ENCODE measurements at regions not wholly inside any gene's neighbourhood (a gene's known extent, or its start where the extent isn't known, plus 50 kb on each side); places are given as distances from the start of the nearest gene placed in this dataset.
"Not testable (repeated sequence)": the region's sequence is repeated elsewhere in the genome, so short reads cannot be mapped to it uniquely, and the experiment has no call there.

GRCh38 chr2:16348821-16349515, 316.7 kb downstream of the CYRIA start:
- no peak for DNase-seq
- Histone ChIP-seq H3K27me3 (ENCODE audit: low read depth) (no peaks in the 10 kb centered on the region), H3K27ac (replicated peaks) (no peak overlapping the region), H3K36me3 (no peaks in the 10 kb centered on the region), H3K4me3 (no peak overlapping the region), H3K4me1 (no peaks in the 10 kb centered on the region), H3K9me3 (replicated peaks) (peaks cover 15% of the 10 kb centered on the region)
- intact Hi-C loops (cut with micrococcal nuclease), result no loop called here
- TF ChIP-seq CTCF (IDR thresholded peaks at IDR 0.05; ENCODE audit: borderline replicate concordance), result no peak

GRCh38 chr2:16346671-16347070, 319.0 kb downstream of the CYRIA start:
- H3K27me3 ChIP-seq (ENCODE audit: low read depth), result no peaks in the 10 kb centered on the region
- H3K4me3 ChIP-seq, result no peak overlapping the region
- intact Hi-C loops (cut with micrococcal nuclease), result no loop called here
- H3K4me1 ChIP-seq, result no peaks in the 10 kb centered on the region
- H3K9me3 ChIP-seq (replicated peaks), result peaks cover 8% of the 10 kb centered on the region
- H3K27ac ChIP-seq (replicated peaks), result no peak overlapping the region
- no peaks in the 10 kb centered on the region for H3K36me3 ChIP-seq
- no peak for DNase-seq
- TF ChIP-seq CTCF (IDR thresholded peaks at IDR 0.05; ENCODE audit: borderline replicate concordance), result no peak

- H3K4me3 ChIP-seq; H3K4me1 ChIP-seq; H3K27me3 ChIP-seq (ENCODE audit: low read depth); H3K9me3 ChIP-seq (replicated peaks); H3K27ac ChIP-seq (replicated peaks); H3K36me3 ChIP-seq; intact Hi-C loops (cut with micrococcal nuclease); DNase-seq: not testable (repeated sequence)
Observed at GRCh38 chr2:16345231-16345630, 320.4 kb downstream of the CYRIA start.

GRCh38 chr2:16339206-16339605, 326.4 kb downstream of the CYRIA start:
- no peaks in the 10 kb centered on the region for H3K4me1 ChIP-seq
- intact Hi-C loops (cut with micrococcal nuclease), result no loop called here
- H3K36me3 ChIP-seq, result no peaks in the 10 kb centered on the region
- H3K27me3 ChIP-seq (ENCODE audit: low read depth), result peaks cover 28% of the 10 kb centered on the region
- no peak overlapping the region for H3K4me3 ChIP-seq
- no peak overlapping the region for H3K27ac ChIP-seq (replicated peaks)
- TF ChIP-seq CTCF (IDR thresholded peaks at IDR 0.05; ENCODE audit: borderline replicate concordance), result no peak
- no peak for DNase-seq
- H3K9me3 ChIP-seq (replicated peaks), result peaks cover 20% of the 10 kb centered on the region

- no peaks in the 10 kb centered on the region for H3K4me1 ChIP-seq
- peaks cover 20% of the 10 kb centered on the region for H3K9me3 ChIP-seq (replicated peaks)
- H3K27ac ChIP-seq (replicated peaks), result no peak overlapping the region
- intact Hi-C loops (cut with micrococcal nuclease), result no loop called here
- no peaks in the 10 kb centered on the region for H3K36me3 ChIP-seq
- DNase-seq, result no peak
- no peak overlapping the region for H3K4me3 ChIP-seq
- TF ChIP-seq CTCF (IDR thresholded peaks at IDR 0.05; ENCODE audit: borderline replicate concordance), result no peak
- H3K27me3 ChIP-seq (ENCODE audit: low read depth), result peaks cover 28% of the 10 kb centered on the region
Observed at GRCh38 chr2:16338026-16338425, 327.6 kb downstream of the CYRIA start.

- TF ChIP-seq CTCF (IDR thresholded peaks at IDR 0.05; ENCODE audit: borderline replicate concordance), result no peak
- Histone ChIP-seq H3K4me1 (no peaks in the 10 kb centered on the region), H3K36me3 (no peaks in the 10 kb centered on the region), H3K9me3 (replicated peaks) (peaks cover 20% of the 10 kb centered on the region), H3K27ac (replicated peaks) (no peak overlapping the region), H3K27me3 (ENCODE audit: low read depth) (peaks cover 28% of the 10 kb centered on the region), H3K4me3 (no peak overlapping the region)
- no peak for DNase-seq
- intact Hi-C loops (cut with micrococcal nuclease), result no loop called here
Observed at GRCh38 chr2:16336916-16337315, 328.7 kb downstream of the CYRIA start.

Measured in left ventricle myocardium inferior (tissue), 1 donor.